Heart left ventricle (tissue), 16 donors: ENCODE measurements at regions not wholly inside any gene's neighbourhood (a gene's known extent, or its start where the extent isn't known, plus 50 kb on each side); places are given as distances from the start of the nearest gene placed in this dataset.
"Not testable (repeated sequence)": the region's sequence is repeated elsewhere in the genome, so short reads cannot be mapped to it uniquely, and the experiment has no call there.

Experiments
- ATAC-seq, 4 donors: fragments of 200-7000 bp; cut with Tn5 transposase; one replicate each; pipeline ENCODE4 v1.9.1; 2020 to 2022; ENCODE audit warnings: moderate library complexity in 4 of 4, mild to moderate bottlenecking in 3 of 4, moderate number of reproducible peaks in 1 of 4
- DNase-seq, 5 donors: peaks; one replicate each; pipeline ENCODE4 v3.0.0-alpha.2; 2020
- H3K27ac ChIP-seq, 12 donors: fragments of 200-600 bp; sonication (generic) in 4 of 12; one replicate each; pipeline versions ENCODE4 v1.5.0 to v1.8.0; 2016 to 2022; ENCODE audit warnings: mild to moderate bottlenecking in 2 of 12
- H3K27me3 ChIP-seq, 9 donors: fragments of 200-600 bp; sonication (generic) in 2 of 9; one replicate each; pipeline versions ENCODE4 v1.5.1 to v1.8.0; 2016 to 2022; ENCODE audit warnings: mild to moderate bottlenecking in 3 of 9
- H3K36me3 ChIP-seq, 9 donors: fragments of 200-600 bp; sonication (generic) in 2 of 9; one replicate each; pipeline versions ENCODE4 v1.5.0 to v1.8.0; 2018 to 2022; ENCODE audit warnings: mild to moderate bottlenecking in 2 of 9
- H3K4me1 ChIP-seq, 12 donors: fragments of 200-600 bp; sonication (generic) in 4 of 12; one replicate each; pipeline versions ENCODE4 v1.5.0 to v1.8.0; 2016 to 2022; ENCODE audit warnings: mild to moderate bottlenecking in 3 of 12
- H3K4me3 ChIP-seq, 12 donors: fragments of 200-600 bp; sonication (generic) in 4 of 12; one replicate each; pipeline versions ENCODE4 v1.5.0 to v1.8.0; 2017 to 2022; ENCODE audit warnings: mild to moderate bottlenecking in 9 of 12, moderate library complexity in 4 of 12
- H3K9me3 ChIP-seq, 12 donors: fragments of 200-600 bp; sonication (generic) in 4 of 12; one replicate each; pipeline versions ENCODE4 v1.5.0 to v1.8.0; 2016 to 2022; ENCODE audit warnings: mild to moderate bottlenecking in 1 of 12
- POLR2A ChIP-seq, 2 donors: fragments of 450-650 bp; IDR thresholded peaks; one replicate each; pipeline ENCODE4 v1.6.1; 2017; ENCODE audit warnings: antibody characterized with exemption in 2 of 2, mild to moderate bottlenecking in 2 of 2, moderate library complexity in 2 of 2
- WGBS, 4 donors: extraction: QIAGEN DNeasy Blood & Tissue Kit in 2 of 4; methylation state at CpG; one replicate each; pipeline versions ENCODE4 v1.1.5 to v1.1.7; 2013 to 2018; 5-methylcytosine and 5-hydroxymethylcytosine counted together
- intact Hi-C, 10 donors: fragments of 100-400 bp; cut with DNase I; formaldehyde crosslinking; loops; one replicate each; pipeline versions ENCODE4 v1.11.1 to v1.14.2; 2022
- TF ChIP-seq, protein P1 (sequence below), 12 donors: fragments of 200-600 bp; sonication (generic) in 4 of 12; IDR thresholded peaks; one replicate each; pipeline versions ENCODE4 v1.5.0 to v1.8.0; 2018 to 2022; ENCODE audit warnings: antibody characterized with exemption in 12 of 12, mild to moderate bottlenecking in 5 of 12
- donor health status: ischemic (EF 13 %, LVEDD 7.1; RV severe dilation, severe dysfunction).
- donor health status: healthy with polysubstance abuse.
- donor health status: DM: no; HTN: yes; CAD: no.
- donor health status: DM: no; HTN: no; CAD: no.
- donor health status: ischemic (EF 25% LVEDD 6.9; RV normal size, moderate dysfunction).
- donor health status: ischemic (EF 25% LVEDD 5.7; RV mildly dilated, moderate dysfunction).
- donor health status: healthy.
- donor health status: DM: yes; HTN: yes; CAD: no.
- donor health status: ischemic (EF 35%, LVEDD 5.7; RV mildly dilated, moderate dysfunction).
- donor health status: nonischemic (EF 11% LVEDD 7.7; RV severe dilation, severe dysfunction).
- donor health status: DM: yes; HTN: yes; CAD: no.
- donor health status: PGD.
- donor health status: ischemic (EF 29% LVEDD 5.4; RV normal size, mild dysfunction).
- donor health status: nonischemic (EF 23%, LVEDD 6.1; RV moderate dilation, normal function).

- intact Hi-C loops = no loop called here
- Histone ChIP-seq H3K27ac (no peak overlapping the region), H3K36me3 (no peaks in the 10 kb centered on the region), H3K27me3 (no peaks in the 10 kb centered on the region), H3K4me3 (no peak overlapping the region), H3K9me3 (peaks cover 0 to 15% (median 6%) of the 10 kb centered on the region in 12 donors), H3K4me1 (peaks cover 0 to 9% (median 0%) of the 10 kb centered on the region in 12 donors)
- WGBS, 4 donors = 82 to 94% (median 87%) methylated on average over 2 of the region's 2 CpGs
- ATAC-seq (no peak), DNase-seq (no peak)
- no peak for TF ChIP-seq POLR2A (IDR thresholded peaks at IDR 0.05)
- TF ChIP-seq, protein P1, sequence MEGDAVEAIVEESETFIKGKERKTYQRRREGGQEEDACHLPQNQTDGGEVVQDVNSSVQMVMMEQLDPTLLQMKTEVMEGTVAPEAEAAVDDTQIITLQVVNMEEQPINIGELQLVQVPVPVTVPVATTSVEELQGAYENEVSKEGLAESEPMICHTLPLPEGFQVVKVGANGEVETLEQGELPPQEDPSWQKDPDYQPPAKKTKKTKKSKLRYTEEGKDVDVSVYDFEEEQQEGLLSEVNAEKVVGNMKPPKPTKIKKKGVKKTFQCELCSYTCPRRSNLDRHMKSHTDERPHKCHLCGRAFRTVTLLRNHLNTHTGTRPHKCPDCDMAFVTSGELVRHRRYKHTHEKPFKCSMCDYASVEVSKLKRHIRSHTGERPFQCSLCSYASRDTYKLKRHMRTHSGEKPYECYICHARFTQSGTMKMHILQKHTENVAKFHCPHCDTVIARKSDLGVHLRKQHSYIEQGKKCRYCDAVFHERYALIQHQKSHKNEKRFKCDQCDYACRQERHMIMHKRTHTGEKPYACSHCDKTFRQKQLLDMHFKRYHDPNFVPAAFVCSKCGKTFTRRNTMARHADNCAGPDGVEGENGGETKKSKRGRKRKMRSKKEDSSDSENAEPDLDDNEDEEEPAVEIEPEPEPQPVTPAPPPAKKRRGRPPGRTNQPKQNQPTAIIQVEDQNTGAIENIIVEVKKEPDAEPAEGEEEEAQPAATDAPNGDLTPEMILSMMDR (IDR thresholded peaks at IDR 0.05) = no peak
Measured at GRCh38 chr2:48088994-48089393, 182.7 kb upstream of the FBXO11 start.

- WGBS, 4 donors = 74 to 86% (median 79%) methylated on average over 1 of the region's 1 CpG
- Histone ChIP-seq H3K27me3 (no peaks in the 10 kb centered on the region), H3K36me3 (no peaks in the 10 kb centered on the region), H3K9me3 (peaks cover 0 to 15% (median 6%) of the 10 kb centered on the region in 12 donors), H3K4me1 (peaks cover 0 to 9% (median 0%) of the 10 kb centered on the region in 12 donors), H3K4me3 (no peak overlapping the region), H3K27ac (no peak overlapping the region)
- no peak for ATAC-seq
- DNase-seq = no peak
- TF ChIP-seq, protein P1 (IDR thresholded peaks at IDR 0.05) = no peak
- no peak for TF ChIP-seq POLR2A (IDR thresholded peaks at IDR 0.05)
- intact Hi-C loops = loop anchor here in 2 of 10 donors (10.0 kb wide), 3 partner anchors 315 to 655 kb away; no protein-coding TSS in a partner anchor
Measured at GRCh38 chr2:48089644-48090043, 183.3 kb upstream of the FBXO11 start.

DNA sequence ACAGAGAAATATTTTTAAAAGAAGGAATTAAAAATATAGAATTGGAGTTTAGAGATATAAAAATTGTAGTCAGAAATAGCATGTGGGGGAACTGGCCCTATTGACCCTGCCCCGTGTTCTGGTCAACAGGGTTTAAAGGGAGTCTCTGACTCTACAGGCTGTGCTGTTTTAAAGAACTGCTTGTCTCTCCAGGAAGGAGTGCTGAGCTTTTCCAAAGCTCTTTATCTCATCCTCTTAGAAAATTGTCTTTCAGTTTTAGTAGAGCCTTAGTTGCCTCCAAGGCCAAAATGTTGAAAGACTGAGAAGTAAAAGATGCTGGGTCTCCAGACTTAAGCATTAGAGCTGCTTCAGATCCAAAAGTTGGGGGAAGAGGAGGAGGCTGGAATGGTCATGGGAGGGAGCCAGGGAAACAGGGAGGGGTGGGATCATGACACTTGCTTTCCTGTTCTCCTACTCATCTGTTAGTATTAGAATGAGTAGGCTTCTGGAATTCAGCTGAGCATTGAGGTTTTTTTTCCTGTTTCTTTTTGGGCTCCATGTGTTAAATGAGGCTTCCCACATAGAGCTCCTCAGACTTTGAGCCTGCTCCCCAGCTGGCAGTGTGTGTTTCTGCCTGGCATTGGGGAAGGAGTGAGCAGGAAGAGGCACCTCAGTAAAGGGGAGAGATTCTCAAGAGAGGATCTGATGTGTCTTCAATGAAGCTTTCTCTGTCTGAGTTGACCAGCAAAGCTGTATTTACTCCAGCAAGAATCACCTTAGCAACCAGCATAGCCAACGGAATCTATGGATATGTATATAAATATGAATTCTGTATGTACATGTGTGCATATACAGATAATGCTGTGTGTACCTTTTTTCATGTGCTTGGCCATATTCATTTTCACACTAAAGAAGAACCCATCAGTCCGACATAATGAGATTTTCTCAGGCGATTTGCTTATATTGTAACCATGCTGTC lies 186.8 kb upstream of the FBXO11 start:
- ATAC-seq (peak in 2 of 4 donors; percentile 42 to 49), DNase-seq (peak in 1 of 5 donors; percentile 23)
- H3K4me3 ChIP-seq = no peak overlapping the region
- no peaks in the 10 kb centered on the region for H3K27me3 ChIP-seq
- peaks cover 0 to 15% (median 6%) of the 10 kb centered on the region in 12 donors for H3K9me3 ChIP-seq
- intact Hi-C loops = loop anchor here in 2 of 10 donors (10.0 kb wide), 3 partner anchors 318 to 658 kb away; no protein-coding TSS in a partner anchor
- peak overlapping the region in 2 of 12 donors; percentile 4 to 16 for H3K27ac ChIP-seq
- TF ChIP-seq, protein P1 (IDR thresholded peaks at IDR 0.05) = no peak
- TF ChIP-seq POLR2A (IDR thresholded peaks at IDR 0.05) = no peak
- H3K4me1 ChIP-seq = peaks cover 0 to 9% (median 0%) of the 10 kb centered on the region in 12 donors
- 84 to 87% (median 86%) methylated on average over 4 of the region's 4 CpGs for WGBS, 4 donors
- no peaks in the 10 kb centered on the region for H3K36me3 ChIP-seq

DNA sequence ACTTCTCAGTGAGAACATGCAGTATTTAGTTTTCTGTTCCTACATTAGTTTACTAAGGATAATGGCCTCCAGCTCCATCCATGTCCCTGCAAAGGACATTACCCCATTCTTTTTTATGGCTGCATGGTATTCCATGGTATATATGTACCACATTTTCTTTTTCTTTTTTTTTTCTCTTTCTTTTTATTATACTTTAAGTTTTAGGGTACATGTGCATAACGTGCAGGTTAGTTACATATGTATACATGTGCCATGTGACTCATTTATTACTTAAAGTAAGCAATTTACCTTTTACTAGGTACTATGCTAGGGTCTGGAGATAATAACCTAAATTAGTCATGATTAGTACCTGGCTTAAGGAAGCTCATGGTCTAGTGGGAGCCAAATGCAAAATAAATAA lies 190.5 kb upstream of the FBXO11 start:
- not testable (repeated sequence) for H3K27me3 ChIP-seq, ATAC-seq, H3K4me1 ChIP-seq, H3K36me3 ChIP-seq, DNase-seq, H3K27ac ChIP-seq, H3K4me3 ChIP-seq
- intact Hi-C loops = loop anchor here in 2 of 10 donors (10.0 kb wide), 3 partner anchors 322 to 662 kb away; no protein-coding TSS in a partner anchor
- WGBS, 4 donors = 70 to 88% (median 79%) methylated on average over 1 of the region's 1 CpG
- peaks cover 0 to 11% (median 1%) of the 10 kb centered on the region in 12 donors for H3K9me3 ChIP-seq
